GM12892 (cell line): ENCODE measurements at regions not wholly inside any gene's neighbourhood (a gene's known extent, or its start where the extent isn't known, plus 50 kb on each side); places are given as distances from the start of the nearest gene placed in this dataset.
A peak's percentile ranks its signal among the peaks of the same experiment; 100 is the strongest.

ENCODE experiments used
- DNase-seq: peaks from one replicate; pipeline ENCODE4 v3.0.0; 2011; ENCODE audit not compliant: insufficient read length
- FAIRE-seq: peaks from 2 replicates; lab custom pipeline; 2011; peaks lifted over from hg19 to GRCh38; lab: Jason Lieb, UNC
- POLR2A ChIP-seq: IDR thresholded peaks from 2 replicates; pipeline ENCODE4 v1.6.1; 2011; ENCODE audit warnings: low read depth, low read length, control low read depth
- POLR2AphosphoS5 ChIP-seq: IDR thresholded peaks from 2 replicates; pipeline ENCODE4 v1.6.1; 2011; ENCODE audit warnings: low read depth, low read length, control low read depth
- TAF1 ChIP-seq: IDR thresholded peaks from 2 replicates; pipeline ENCODE4 v1.6.1; 2011; ENCODE audit warnings: low read depth, mild to moderate bottlenecking, control low read depth, low read length, borderline replicate concordance

- no peak for TF ChIP-seq TAF1
- no peak for TF ChIP-seq POLR2A
- no peak for TF ChIP-seq POLR2AphosphoS5
- peak; percentile 51 for FAIRE-seq
- DNase-seq, result no peak
These were observed 80.5 kb upstream of the ENPEP start for GRCh38 chr4:110395421-110395820.

- FAIRE-seq (no peak), DNase-seq (no peak)
- TF ChIP-seq TAF1 (no peak), POLR2AphosphoS5 (no peak), POLR2A (no peak)
These were observed 81.1 kb upstream of the ENPEP start for GRCh38 chr4:110394871-110395270.

DNA sequence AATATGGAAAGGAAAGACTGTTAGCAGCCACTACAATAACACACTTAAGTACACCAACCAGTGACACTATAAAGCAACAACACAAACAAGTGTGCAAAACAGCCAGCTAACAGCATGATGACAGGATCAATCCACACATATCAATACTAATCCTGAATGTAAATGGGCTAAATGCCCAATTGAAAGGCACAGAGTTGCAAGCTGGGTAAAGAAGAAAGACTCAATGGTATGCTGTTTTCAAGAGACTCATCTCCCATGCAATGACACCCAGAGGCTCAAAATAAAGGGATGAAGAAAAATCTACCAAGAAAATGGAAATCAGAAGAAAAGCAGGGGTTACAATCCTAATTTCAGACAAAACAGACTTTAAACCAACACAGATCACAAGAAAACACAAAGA is 94.2 kb upstream of the ENPEP start:
- FAIRE-seq, result no peak
- TF ChIP-seq POLR2AphosphoS5 (no peak), TAF1 (no peak), POLR2A (no peak)

GRCh38 chr4:110372485-110372884 is 103.5 kb upstream of the ENPEP start:
- no peak for TF ChIP-seq POLR2AphosphoS5
- no peak for TF ChIP-seq TAF1
- no peak for TF ChIP-seq POLR2A
- FAIRE-seq (no peak), DNase-seq (no peak)

More for the DNA sequence above, 94.2 kb upstream of the ENPEP start:
- DNase-seq, result no peak

DNA sequence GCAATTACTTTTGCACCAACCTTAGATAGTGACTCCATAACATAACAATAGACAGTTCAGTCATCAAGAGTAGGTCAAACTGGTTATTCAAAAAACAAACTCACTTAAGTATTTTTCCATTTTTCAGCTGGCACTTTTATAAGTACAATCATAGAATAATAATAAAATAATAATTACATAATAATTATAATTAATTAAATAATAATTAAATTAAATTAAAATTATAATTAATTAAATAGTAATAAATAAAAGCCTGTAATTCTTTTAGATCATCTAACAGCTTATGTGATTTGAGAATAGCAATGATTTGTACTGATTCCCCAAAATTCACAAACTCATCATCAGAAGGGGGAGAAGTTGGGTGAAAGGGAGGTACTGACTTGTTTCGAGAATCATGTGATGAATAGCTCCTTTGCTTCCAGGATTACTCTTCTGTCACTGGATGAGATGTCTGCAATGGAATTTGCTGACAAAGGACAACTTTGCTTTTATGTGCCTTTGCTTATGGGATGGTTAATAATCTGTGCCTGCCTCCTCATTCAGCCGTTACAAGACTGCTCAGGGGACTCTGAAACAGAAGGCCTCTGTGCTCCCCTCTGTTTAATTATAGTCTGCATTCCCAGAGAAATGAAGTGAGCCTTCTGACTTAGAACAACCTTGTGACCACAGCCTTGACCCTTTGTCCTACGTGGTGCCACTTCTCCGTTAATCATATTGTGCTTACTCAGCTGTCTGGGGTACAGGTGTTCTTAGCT is 104.8 kb upstream of the ENPEP start:
- TF ChIP-seq POLR2AphosphoS5, result no peak
- no peak for TF ChIP-seq POLR2A
- no peak for TF ChIP-seq TAF1
- DNase-seq (no peak), FAIRE-seq (peak; percentile 5)

DNA sequence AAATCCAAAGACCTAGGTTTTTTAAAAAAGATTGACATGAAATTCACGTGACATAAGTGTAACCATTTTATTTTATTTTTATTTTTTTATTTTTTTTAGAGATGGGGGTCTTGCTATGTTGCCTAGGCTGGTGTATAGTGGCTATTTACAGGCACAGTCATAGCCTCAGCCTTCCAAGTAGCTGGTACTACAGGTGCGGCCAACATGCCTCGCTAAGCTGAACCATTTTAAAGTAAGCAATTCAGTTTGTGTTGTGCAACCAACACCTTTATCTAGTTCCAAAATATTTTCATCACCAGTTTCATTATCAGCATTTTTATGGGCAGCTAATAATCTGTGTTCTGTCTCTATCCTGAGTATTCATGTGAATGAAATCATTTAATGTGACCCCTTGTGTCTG is 107.5 kb upstream of the ENPEP start:
- TF ChIP-seq POLR2AphosphoS5 (no peak), POLR2A (no peak), TAF1 (no peak)
- FAIRE-seq (no peak), DNase-seq (no peak)

DNA sequence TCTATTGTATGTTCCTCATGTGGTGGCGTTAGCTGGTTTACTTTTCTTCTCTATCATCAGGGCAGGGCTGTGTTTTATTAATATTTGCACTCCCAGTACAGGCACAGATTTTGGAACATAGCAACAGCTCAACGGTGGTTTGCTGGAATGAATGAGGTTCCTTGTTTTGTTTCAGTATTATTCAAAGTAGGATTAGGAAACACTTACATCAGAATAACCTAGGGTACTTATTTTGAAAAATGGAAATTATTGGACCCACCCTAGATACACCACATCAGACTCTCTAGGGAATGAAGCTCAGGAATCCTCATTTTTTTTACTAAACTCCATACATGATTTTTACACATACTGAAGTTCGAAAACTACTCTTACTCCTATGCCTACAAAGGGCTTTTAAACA is 108.8 kb upstream of the ENPEP start:
- no peak for DNase-seq
- TF ChIP-seq POLR2A, result no peak
- no peak for TF ChIP-seq POLR2AphosphoS5
- no peak for TF ChIP-seq TAF1
- no peak for FAIRE-seq

GRCh38 chr4:110365761-110366160 is 110.2 kb upstream of the ENPEP start:
- no peak for TF ChIP-seq POLR2AphosphoS5
- TF ChIP-seq TAF1, result no peak
- TF ChIP-seq POLR2A, result no peak
- DNase-seq (no peak), FAIRE-seq (no peak)

DNA sequence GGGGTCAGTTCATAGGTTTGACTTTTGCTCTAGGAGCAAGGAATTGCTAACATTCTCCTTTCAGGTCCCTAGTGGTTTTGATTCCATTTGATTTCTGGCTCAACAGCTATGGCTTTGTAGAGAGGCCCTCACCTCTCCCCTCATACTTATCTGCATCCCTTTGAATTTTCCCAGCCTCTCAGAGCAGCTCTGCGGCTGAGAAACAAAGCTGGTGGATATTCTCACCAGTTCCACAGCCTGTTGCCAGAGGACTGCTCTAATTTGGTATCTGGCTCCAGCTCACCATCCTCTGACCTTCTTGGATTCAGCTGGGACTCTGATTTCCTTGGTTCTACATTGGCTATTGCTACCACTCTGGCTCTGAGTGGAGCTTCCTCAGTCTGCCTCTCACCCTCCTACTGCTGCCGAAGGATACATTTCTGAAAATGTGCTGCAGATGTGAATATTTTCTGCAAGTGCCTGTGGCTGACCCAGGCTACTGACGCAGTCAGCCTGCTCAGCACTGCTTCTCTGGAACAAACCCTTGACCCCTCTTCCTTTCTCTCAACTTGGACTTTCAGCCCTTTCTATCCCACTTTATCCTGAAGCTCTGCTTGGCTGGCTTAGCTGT is 110.9 kb upstream of the ENPEP start:
- FAIRE-seq (no peak), DNase-seq (no peak)
- no peak for TF ChIP-seq POLR2A
- TF ChIP-seq POLR2AphosphoS5, result no peak
- TF ChIP-seq TAF1, result no peak

DNA sequence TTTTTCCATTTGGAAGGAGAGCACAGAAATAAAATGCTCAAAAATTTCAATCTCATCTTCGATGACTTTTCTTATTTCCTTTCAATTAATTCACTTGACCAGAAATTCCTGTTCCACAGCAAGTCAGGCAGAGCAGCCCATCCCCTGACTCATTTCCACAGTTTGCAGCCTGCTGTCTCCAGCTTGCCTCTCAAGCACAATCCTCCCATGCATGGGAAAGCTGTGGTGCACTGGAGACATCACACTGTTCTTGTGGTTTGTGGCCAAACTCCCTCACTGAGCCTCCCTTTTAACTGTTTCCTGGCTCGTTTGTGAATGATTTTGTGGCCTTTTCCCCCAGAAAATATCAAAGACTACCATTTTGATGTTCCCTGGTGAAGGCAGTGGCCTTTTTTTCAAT is 114.0 kb upstream of the ENPEP start:
- DNase-seq (no peak), FAIRE-seq (no peak)
- TF ChIP-seq POLR2AphosphoS5, result no peak
- TF ChIP-seq POLR2A, result no peak
- no peak for TF ChIP-seq TAF1

DNA sequence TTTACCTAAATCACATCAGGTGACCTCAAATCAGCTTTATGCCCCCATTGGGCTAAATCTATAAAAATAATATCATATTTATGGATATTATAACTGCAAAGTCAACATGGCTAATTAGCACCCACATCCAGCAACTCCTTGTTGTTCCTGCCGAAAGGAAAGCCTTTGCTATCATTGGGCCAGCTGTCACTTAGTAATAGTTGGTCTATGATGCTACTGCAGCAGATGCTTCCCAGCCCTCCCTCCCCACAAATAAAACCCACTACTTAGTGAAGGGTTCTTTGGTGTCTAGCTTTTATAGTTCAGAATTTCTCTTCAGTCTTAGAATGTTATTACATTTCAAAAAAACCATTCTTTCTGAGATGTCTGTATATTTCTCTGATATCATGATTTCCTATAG is 116.9 kb upstream of the ENPEP start:
- no peak for DNase-seq
- no peak for FAIRE-seq
- no peak for TF ChIP-seq POLR2AphosphoS5
- no peak for TF ChIP-seq POLR2A
- TF ChIP-seq TAF1, result no peak

DNA sequence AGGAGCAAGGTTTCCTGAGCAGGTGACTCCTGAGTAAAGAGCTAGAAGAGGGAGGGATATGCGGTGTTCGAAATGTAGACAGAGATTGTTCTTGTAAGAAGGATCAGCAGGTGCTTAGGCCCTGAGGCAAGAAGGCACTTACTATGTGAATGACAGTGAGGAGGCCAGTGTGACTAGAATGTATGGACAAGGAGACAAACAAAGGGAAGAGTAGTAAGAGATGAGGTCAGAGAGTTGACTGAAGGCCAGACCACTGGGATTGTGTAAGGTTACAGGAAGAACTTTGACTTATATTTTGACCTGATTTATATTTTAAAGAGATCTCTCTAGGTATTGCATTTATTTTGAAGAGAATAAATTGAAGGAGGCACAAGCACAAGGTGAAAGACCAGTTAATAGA is 118.4 kb upstream of the ENPEP start:
- no peak for TF ChIP-seq TAF1
- no peak for TF ChIP-seq POLR2AphosphoS5
- TF ChIP-seq POLR2A, result no peak
- no peak for DNase-seq
- FAIRE-seq, result no peak
